Progenitor cell of endocrine pancreas (in vitro differentiated cells): ENCODE measurements at regions not wholly inside any gene's neighbourhood (a gene's known extent, or its start where the extent isn't known, plus 50 kb on each side); places are given as distances from the start of the nearest gene placed in this dataset.

Experiments
- DNase-seq: peaks from one replicate; pipeline ENCODE4 v3.0.0; 2021; ENCODE audit warnings: low spot score; ENCODE audit not compliant: unreplicated experiment
- H3K27ac Mint-ChIP-seq: 2 replicates; pipeline ENCODE4 v1.8.0; 2021; ENCODE audit warnings: mild to moderate bottlenecking, moderate library complexity, mixed read lengths
- H3K27me3 Mint-ChIP-seq: 2 replicates; pipeline ENCODE4 v1.8.0; 2021; ENCODE audit warnings: mixed read lengths
- H3K36me3 Mint-ChIP-seq: 2 replicates; pipeline ENCODE4 v1.8.0; 2022; ENCODE audit warnings: mixed read lengths; ENCODE audit not compliant: insufficient read depth
- H3K4me1 Mint-ChIP-seq: 2 replicates; pipeline ENCODE4 v1.8.0; 2021; ENCODE audit warnings: low read depth, mixed read lengths
- H3K4me3 Mint-ChIP-seq: 2 replicates; pipeline ENCODE4 v1.8.0; 2021; ENCODE audit warnings: low read depth, mild to moderate bottlenecking, moderate library complexity, mixed read lengths
- H3K9me3 Mint-ChIP-seq: 2 replicates; pipeline ENCODE4 v1.8.0; 2021; ENCODE audit warnings: low read depth, mixed read lengths
- TF ChIP-seq, protein P1 (sequence below): fragments of 200-600 bp; sonication (generic); IDR thresholded peaks from one replicate; pipeline ENCODE4 v1.5.0; 2021; ENCODE audit warnings: antibody characterized with exemption, mild to moderate bottlenecking; ENCODE audit not compliant: unreplicated experiment

DNA sequence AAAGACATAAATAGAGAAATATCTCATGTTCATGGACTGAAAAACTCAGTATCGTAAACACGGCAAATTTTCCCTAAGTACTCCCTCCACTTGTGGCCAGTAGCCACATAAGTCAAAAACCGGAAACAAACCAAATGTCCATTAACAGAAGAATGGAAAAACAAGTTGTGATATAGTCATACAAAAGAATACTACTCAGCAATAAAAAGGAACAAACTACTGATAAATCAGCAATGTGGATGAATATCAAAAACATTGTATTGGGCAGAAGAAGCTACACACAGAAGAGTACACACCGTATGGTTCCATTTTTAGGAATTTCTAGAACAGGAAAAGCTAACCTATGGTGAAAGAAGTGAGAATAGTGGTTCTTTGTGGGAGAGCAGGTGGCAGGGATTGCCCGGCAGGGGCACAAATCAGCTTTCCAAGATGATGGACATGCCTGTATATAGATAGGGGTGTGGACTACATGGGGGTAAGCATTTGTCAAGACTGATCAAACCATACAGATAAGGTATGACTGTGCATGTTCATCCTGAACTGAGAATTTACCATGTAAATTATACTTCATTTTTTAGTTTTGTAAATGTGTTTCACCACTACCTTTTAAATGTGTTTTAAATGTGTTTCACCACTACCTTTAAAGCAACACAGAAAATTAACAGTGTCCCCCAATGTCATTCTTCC, 172.8 kb upstream of the CDH5 start:
- no peaks in the 10 kb centered on the region for H3K36me3 Mint-ChIP-seq
- DNase-seq = no peak
- H3K9me3 Mint-ChIP-seq = no peaks in the 10 kb centered on the region
- no peak overlapping the region for H3K4me3 Mint-ChIP-seq
- TF ChIP-seq, protein P1, sequence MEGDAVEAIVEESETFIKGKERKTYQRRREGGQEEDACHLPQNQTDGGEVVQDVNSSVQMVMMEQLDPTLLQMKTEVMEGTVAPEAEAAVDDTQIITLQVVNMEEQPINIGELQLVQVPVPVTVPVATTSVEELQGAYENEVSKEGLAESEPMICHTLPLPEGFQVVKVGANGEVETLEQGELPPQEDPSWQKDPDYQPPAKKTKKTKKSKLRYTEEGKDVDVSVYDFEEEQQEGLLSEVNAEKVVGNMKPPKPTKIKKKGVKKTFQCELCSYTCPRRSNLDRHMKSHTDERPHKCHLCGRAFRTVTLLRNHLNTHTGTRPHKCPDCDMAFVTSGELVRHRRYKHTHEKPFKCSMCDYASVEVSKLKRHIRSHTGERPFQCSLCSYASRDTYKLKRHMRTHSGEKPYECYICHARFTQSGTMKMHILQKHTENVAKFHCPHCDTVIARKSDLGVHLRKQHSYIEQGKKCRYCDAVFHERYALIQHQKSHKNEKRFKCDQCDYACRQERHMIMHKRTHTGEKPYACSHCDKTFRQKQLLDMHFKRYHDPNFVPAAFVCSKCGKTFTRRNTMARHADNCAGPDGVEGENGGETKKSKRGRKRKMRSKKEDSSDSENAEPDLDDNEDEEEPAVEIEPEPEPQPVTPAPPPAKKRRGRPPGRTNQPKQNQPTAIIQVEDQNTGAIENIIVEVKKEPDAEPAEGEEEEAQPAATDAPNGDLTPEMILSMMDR = no peak
- peaks cover 6% of the 10 kb centered on the region for H3K27me3 Mint-ChIP-seq
- H3K27ac Mint-ChIP-seq = no peak overlapping the region
- H3K4me1 Mint-ChIP-seq = peaks cover 28% of the 10 kb centered on the region

DNA sequence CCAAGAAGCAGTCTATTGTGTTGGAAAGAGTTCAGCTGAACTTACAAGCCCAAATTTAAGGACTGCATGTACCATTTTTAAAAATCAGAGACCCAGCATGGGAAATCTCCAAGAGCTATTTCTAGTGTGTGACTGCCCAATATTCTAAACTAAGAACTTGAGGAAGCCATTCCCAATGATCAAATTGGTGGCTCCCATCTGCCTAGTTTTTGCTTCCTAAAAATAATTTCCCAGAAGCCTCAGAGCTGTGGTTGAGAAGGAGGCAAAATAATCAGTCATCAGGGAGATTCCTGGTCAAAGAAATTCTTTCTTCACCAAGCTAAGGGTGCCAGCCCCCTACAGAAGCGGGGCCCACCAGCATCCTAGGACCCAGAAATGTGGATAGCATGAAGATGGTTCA, 176.1 kb upstream of the CDH5 start:
- H3K27ac Mint-ChIP-seq = no peak overlapping the region
- no peaks in the 10 kb centered on the region for H3K36me3 Mint-ChIP-seq
- H3K4me3 Mint-ChIP-seq = no peak overlapping the region
- H3K4me1 Mint-ChIP-seq = peaks cover 6% of the 10 kb centered on the region
- TF ChIP-seq, protein P1 = no peak
- DNase-seq = no peak
- H3K27me3 Mint-ChIP-seq = peaks cover 16% of the 10 kb centered on the region
- no peaks in the 10 kb centered on the region for H3K9me3 Mint-ChIP-seq

DNA sequence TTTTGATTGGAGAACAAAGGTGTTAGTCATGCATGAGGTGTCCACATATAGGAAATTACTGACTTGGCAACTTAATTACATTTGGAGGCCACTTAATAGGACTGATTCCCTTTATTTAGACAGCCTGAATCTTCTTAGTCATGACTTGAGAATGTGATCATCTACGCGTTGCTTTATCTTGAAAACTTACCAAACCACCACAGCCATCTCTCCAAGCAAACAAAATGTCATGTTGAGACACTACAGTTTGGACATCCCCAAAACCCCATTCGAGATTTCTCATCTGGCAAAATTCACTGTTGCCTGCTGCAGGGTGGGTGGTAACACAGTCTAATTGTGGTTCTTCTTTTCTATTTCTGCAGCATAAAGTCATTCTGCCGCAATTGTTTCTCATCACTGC, 176.5 kb upstream of the CDH5 start:
- Mint-ChIP-seq H3K4me3 (no peak overlapping the region), H3K9me3 (no peaks in the 10 kb centered on the region), H3K4me1 (peaks cover 6% of the 10 kb centered on the region), H3K27me3 (peaks cover 16% of the 10 kb centered on the region), H3K27ac (no peak overlapping the region), H3K36me3 (no peaks in the 10 kb centered on the region)
- TF ChIP-seq, protein P1 = no peak
- DNase-seq = no peak

GRCh38 chr16:66188917-66189725, 177.4 kb upstream of the CDH5 start:
- H3K9me3 Mint-ChIP-seq = no peaks in the 10 kb centered on the region
- H3K4me3 Mint-ChIP-seq = no peak overlapping the region
- H3K36me3 Mint-ChIP-seq = no peaks in the 10 kb centered on the region
- H3K4me1 Mint-ChIP-seq = peaks cover 2% of the 10 kb centered on the region
- H3K27ac Mint-ChIP-seq = no peak overlapping the region
- no peak for DNase-seq
- H3K27me3 Mint-ChIP-seq = peaks cover 16% of the 10 kb centered on the region
- TF ChIP-seq, protein P1 = no peak

GRCh38 chr16:66186251-66186785, 180.2 kb upstream of the CDH5 start:
- Mint-ChIP-seq H3K27me3 (peaks cover 16% of the 10 kb centered on the region), H3K27ac (no peak overlapping the region), H3K9me3 (no peaks in the 10 kb centered on the region), H3K4me3 (no peak overlapping the region), H3K36me3 (no peaks in the 10 kb centered on the region), H3K4me1 (no peaks in the 10 kb centered on the region)
- TF ChIP-seq, protein P1 = no peak
- no peak for DNase-seq
